Neutrophil (primary cell): ENCODE measurements at regions not wholly inside any gene's neighbourhood (a gene's known extent, or its start where the extent isn't known, plus 50 kb on each side); places are given as distances from the start of the nearest gene placed in this dataset.

Source experiments
- H3K27ac ChIP-seq: fragments of 200-600 bp; sonication (generic); 2 replicates; pipeline ENCODE4 v1.5.1; 2016; ENCODE audit warnings: mild to moderate bottlenecking, moderate library complexity
- H3K27me3 ChIP-seq: fragments of 200-600 bp; sonication (generic); 2 replicates; pipeline ENCODE4 v1.6.0; 2016; ENCODE audit warnings: mild to moderate bottlenecking
- H3K36me3 ChIP-seq: fragments of 200-600 bp; sonication (generic); 2 replicates; pipeline ENCODE4 v1.5.1; 2017
- H3K4me1 ChIP-seq, 2 experiments: fragments of 200-600 bp in 1 of 2; sonication (generic) in 1 of 2; 1 replicate in 1 of 2; 2 replicates in 1 of 2; pipeline versions ENCODE4 v1.5.1 to v1.6.1; 2013 to 2016; ENCODE audit warnings: low read depth in 1 of 2, low read length in 1 of 2, mild to moderate bottlenecking in 1 of 2, moderate library complexity in 1 of 2; ENCODE audit not compliant: control insufficient read depth in 1 of 2, insufficient read depth in 1 of 2
- H3K4me3 ChIP-seq, 2 experiments: fragments of 200-600 bp in 1 of 2; sonication (generic) in 1 of 2; 1 replicate in 1 of 2; 2 replicates in 1 of 2; pipeline ENCODE4 v1.5.1; 2013 to 2016; ENCODE audit warnings: low read depth in 1 of 2, low read length in 1 of 2, mild to moderate bottlenecking in 1 of 2, moderate library complexity in 1 of 2
- H3K9me3 ChIP-seq: fragments of 200-600 bp; sonication (generic); 2 replicates; pipeline ENCODE4 v1.5.1; 2016
- CTCF ChIP-seq: fragments of 200-600 bp; sonication (generic); IDR thresholded peaks from 2 replicates; pipeline ENCODE4 v1.5.1; 2016; ENCODE audit warnings: antibody characterized with exemption

- Histone ChIP-seq H3K4me3 (no peak overlapping the region), H3K4me1 (no peaks in the 10 kb centered on the region), H3K27me3 (no peaks in the 10 kb centered on the region), H3K9me3 (no peaks in the 10 kb centered on the region), H3K27ac (no peak overlapping the region), H3K36me3 (no peaks in the 10 kb centered on the region)
- no peak for TF ChIP-seq CTCF
These were observed 930.3 kb downstream of the NTRK3 start for GRCh38 chr15:87326269-87326668.

GRCh38 chr15:87322870-87323269 lies 933.7 kb downstream of the NTRK3 start:
- TF ChIP-seq CTCF, result no peak

GRCh38 chr15:87322265-87322664 lies 934.3 kb downstream of the NTRK3 start:
- TF ChIP-seq CTCF, result no peak
- H3K27me3 ChIP-seq, result no peaks in the 10 kb centered on the region
- H3K4me1 ChIP-seq, result no peaks in the 10 kb centered on the region
- H3K9me3 ChIP-seq, result no peaks in the 10 kb centered on the region
- H3K27ac ChIP-seq, result no peak overlapping the region
- no peak overlapping the region for H3K4me3 ChIP-seq
- H3K36me3 ChIP-seq, result no peaks in the 10 kb centered on the region

More at GRCh38 chr15:87322870-87323269, 933.7 kb downstream of the NTRK3 start:
- no peaks in the 10 kb centered on the region for H3K4me1 ChIP-seq
- no peaks in the 10 kb centered on the region for H3K27me3 ChIP-seq
- H3K36me3 ChIP-seq, result no peaks in the 10 kb centered on the region
- H3K27ac ChIP-seq, result no peak overlapping the region
- no peak overlapping the region for H3K4me3 ChIP-seq
- no peaks in the 10 kb centered on the region for H3K9me3 ChIP-seq

GRCh38 chr15:87317900-87318299 lies 938.6 kb downstream of the NTRK3 start:
- Histone ChIP-seq H3K4me3 (no peak overlapping the region), H3K9me3 (no peaks in the 10 kb centered on the region), H3K36me3 (no peaks in the 10 kb centered on the region), H3K27me3 (no peaks in the 10 kb centered on the region), H3K27ac (no peak overlapping the region), H3K4me1 (no peaks in the 10 kb centered on the region)
- no peak for TF ChIP-seq CTCF

GRCh38 chr15:87312221-87312620 lies 944.3 kb downstream of the NTRK3 start:
- TF ChIP-seq CTCF, result no peak
- Histone ChIP-seq H3K27me3 (no peaks in the 10 kb centered on the region), H3K9me3 (no peaks in the 10 kb centered on the region), H3K27ac (no peak overlapping the region), H3K36me3 (no peaks in the 10 kb centered on the region), H3K4me3 (no peak overlapping the region), H3K4me1 (no peaks in the 10 kb centered on the region)

GRCh38 chr15:87300146-87300545 lies 956.4 kb downstream of the NTRK3 start:
- no peak overlapping the region for H3K4me3 ChIP-seq
- no peaks in the 10 kb centered on the region for H3K36me3 ChIP-seq
- H3K27ac ChIP-seq, result no peak overlapping the region
- no peaks in the 10 kb centered on the region for H3K9me3 ChIP-seq
- no peaks in the 10 kb centered on the region for H3K27me3 ChIP-seq
- no peaks in the 10 kb centered on the region for H3K4me1 ChIP-seq
- no peak for TF ChIP-seq CTCF
